HepG2 (cell line): ENCODE measurements at regions not wholly inside any gene's neighbourhood (a gene's known extent, or its start where the extent isn't known, plus 50 kb on each side); places are given as distances from the start of the nearest gene placed in this dataset.

Experiments used
- ATAC-seq: fragments of 200-7000 bp; cut with Tn5 transposase; 3 replicates; pipeline ENCODE4 v1.9.1; 2020; ENCODE audit warnings: mild to moderate bottlenecking, moderate library complexity
- BruUV-seq: library from RNA; stranded (reverse); fragments of 400-500 nt; replicated peaks from 2 replicates; lab custom pipeline; 2021; lab: Mats Ljungman, UMichigan
- CTCF ChIA-PET: fragments of 300-600 bp; formaldehyde crosslinking; extraction: SDS; loops from one replicate; lab custom pipeline; 2021; ENCODE audit warnings: low total read pairs, inconsistent platforms, low intra/inter-chr PET ratio; lab: Yijun Ruan, JAX
- POLR2A ChIA-PET: fragments of 350-600 bp; sonication (Branson Sonifier 250); formaldehyde crosslinking; loops from one replicate; lab custom pipeline; 2020; ENCODE audit warnings: antibody characterized with exemption, inconsistent platforms; lab: Yijun Ruan, JAX
- DNase-seq: peaks from one replicate; pipeline ENCODE4 v3.0.0-alpha.2; 2015; ENCODE audit warnings: low spot score
- FAIRE-seq: peaks from 3 replicates; lab custom pipeline; 2011; peaks lifted over from hg19 to GRCh38; lab: Jason Lieb, UNC
- H2AFZ ChIP-seq: one replicate; pipeline ENCODE4 v1.6.1; 2011; ENCODE audit warnings: low read length, inconsistent platforms
- H3K27ac ChIP-seq: fragments of 300-600 bp; 3 replicates; pipeline ENCODE4 v1.8.0; 2011; ENCODE audit warnings: mixed run types, mild to moderate bottlenecking, mixed read lengths, low read length, inconsistent platforms; ENCODE audit not compliant: insufficient read depth; ENCODE audit errors: extremely low read length
- H3K27me3 ChIP-seq, 2 experiments: fragments of 200-600 bp in 1 of 2; 2 replicates in 1 of 2; 3 replicates in 1 of 2; pipeline versions ENCODE4 v1.6.0 to v1.8.0; 2011; ENCODE audit warnings: low read length in 2 of 2, mild to moderate bottlenecking in 2 of 2, moderate library complexity in 2 of 2, inconsistent platforms in 1 of 2; ENCODE audit not compliant: insufficient read depth in 2 of 2, control insufficient read depth in 1 of 2
- H3K36me3 ChIP-seq, 2 experiments: fragments of 200-600 bp in 1 of 2; replicated peaks in 1 of 2; 2 replicates in 1 of 2; 3 replicates in 1 of 2; pipeline versions ENCODE4 v1.5.1 to v1.8.0; 2011; ENCODE audit warnings: low read length in 2 of 2, inconsistent platforms in 1 of 2; ENCODE audit not compliant: insufficient read depth in 2 of 2, control insufficient read depth in 1 of 2
- H3K4me1 ChIP-seq: 2 replicates; pipeline ENCODE4 v1.5.1; 2012; ENCODE audit warnings: low read length, inconsistent platforms; ENCODE audit not compliant: insufficient read depth
- H3K4me2 ChIP-seq: 2 replicates; pipeline ENCODE4 v1.6.0; 2011; ENCODE audit warnings: low read depth, low read length, inconsistent platforms
- H3K4me3 ChIP-seq, 3 experiments: fragments of 200-600 bp in 1 of 3; sonication (generic), shearing (Covaris generic) in 1 of 3; replicated peaks in 1 of 3; 2 replicates each; pipeline ENCODE4 v1.5.1; 2011 to 2016; ENCODE audit warnings: low read length in 3 of 3, inconsistent platforms in 2 of 3, low read depth in 2 of 3, mild to moderate bottlenecking in 2 of 3, control low read depth in 1 of 3, mixed read lengths in 1 of 3; ENCODE audit not compliant: insufficient read depth in 1 of 3
- H3K79me2 ChIP-seq: one replicate; pipeline ENCODE4 v1.6.1; 2011; ENCODE audit warnings: low read length, inconsistent platforms; ENCODE audit not compliant: insufficient read depth
- H3K9ac ChIP-seq: 2 replicates; pipeline ENCODE4 v1.6.0; 2011; ENCODE audit warnings: mild to moderate bottlenecking, low read depth, low read length, inconsistent platforms; ENCODE audit not compliant: insufficient read depth
- H3K9me3 ChIP-seq: 2 replicates; pipeline ENCODE4 v1.5.1; 2012; ENCODE audit warnings: mild to moderate bottlenecking, low read length
- H4K20me1 ChIP-seq: 2 replicates; pipeline ENCODE4 v1.6.0; 2011; ENCODE audit warnings: inconsistent platforms, mild to moderate bottlenecking, low read length, moderate library complexity; ENCODE audit not compliant: insufficient read depth
- CENPBD1 ChIP-seq: sonication (generic); formaldehyde crosslinking; IDR thresholded peaks from 2 replicates; pipeline ENCODE4 v1.8.0; 2022; ENCODE audit warnings: missing genetic modification reagents, low read depth, mild to moderate bottlenecking, borderline replicate concordance
- ESRRA ChIP-seq: sonication (generic); formaldehyde crosslinking; IDR thresholded peaks from 2 replicates; pipeline ENCODE4 v1.5.1; 2020; ENCODE audit warnings: mild to moderate bottlenecking, low read depth, missing genetic modification reagents
- MAFF ChIP-seq: IDR thresholded peaks from 2 replicates; pipeline ENCODE4 v1.6.1; 2011; ENCODE audit warnings: low read depth, low read length, improper control_type of control experiment
- MAFK ChIP-seq, 2 experiments: IDR thresholded peaks in 1 of 2; conservative IDR thresholded peaks in 1 of 2; 2 replicates each; pipeline ENCODE4 v1.6.1; 2011; ENCODE audit warnings: improper control_type of control experiment in 2 of 2, low read length in 2 of 2
- PHF20 ChIP-seq: sonication (generic); formaldehyde crosslinking; IDR thresholded peaks from 2 replicates; pipeline ENCODE4 v1.5.0; 2020; ENCODE audit warnings: mild to moderate bottlenecking, missing genetic modification reagents
- RFX5 ChIP-seq: IDR thresholded peaks from 2 replicates; pipeline ENCODE4 v1.6.1; 2011; ENCODE audit warnings: low read depth, low read length, improper control_type of control experiment
- TRAFD1 ChIP-seq: sonication (generic); formaldehyde crosslinking; IDR thresholded peaks from 2 replicates; pipeline ENCODE4 v1.5.1; 2020; ENCODE audit warnings: missing genetic modification reagents, mild to moderate bottlenecking, borderline replicate concordance
- ZBTB25 ChIP-seq: IDR thresholded peaks from 2 replicates; pipeline ENCODE4 v1.6.1; 2018; ENCODE audit warnings: missing genetic modification reagents
- ZBTB43 ChIP-seq: sonication (generic); formaldehyde crosslinking; conservative IDR thresholded peaks from 2 replicates; pipeline ENCODE4 v1.4.0; 2020; ENCODE audit warnings: missing genetic modification reagents
- ZFP37 ChIP-seq: sonication (generic); formaldehyde crosslinking; IDR thresholded peaks from 2 replicates; pipeline ENCODE4 v1.4.0; 2020; ENCODE audit warnings: missing genetic modification reagents, borderline replicate concordance
- ZNF558 ChIP-seq: sonication (generic); formaldehyde crosslinking; IDR thresholded peaks from 2 replicates; pipeline ENCODE4 v1.9.0; 2022; ENCODE audit warnings: mild to moderate bottlenecking, missing genetic modification reagents, borderline replicate concordance
- ZNF574 ChIP-seq: sonication (generic); formaldehyde crosslinking; IDR thresholded peaks from 2 replicates; pipeline ENCODE4 v1.4.0; 2020; ENCODE audit warnings: missing genetic modification reagents
- WGBS: methylation state at CpG from one replicate; pipeline ENCODE4 v1.1.6; 2017; ENCODE audit warnings: low lambda C conversion rate; 5-methylcytosine and 5-hydroxymethylcytosine counted together
- in situ Hi-C: cut with HindIII; loops from 2 replicates; pipeline ENCODE4 v1.10.0; 2017; ENCODE audit warnings: low pct_unique_long_range_greater_than_20kb; ENCODE audit not compliant: extremely low pct_ligation_motif_present
- intact Hi-C: fragments of 100-400 bp; cut with micrococcal nuclease; formaldehyde crosslinking; loops from one replicate; pipeline ENCODE4 v1.10.0; 2022; ENCODE audit not compliant: unreplicated experiment

- H3K4me3 ChIP-seq, result no peak overlapping the region
- no peak for DNase-seq
- 27% methylated on average over 2 of the region's 2 CpGs for WGBS
- no peaks in the 10 kb centered on the region for H3K27me3 ChIP-seq
- H3K27ac ChIP-seq, result no peak overlapping the region
- no peak overlapping the region for H2AFZ ChIP-seq
- CTCF ChIA-PET, result no interaction called here
- H3K79me2 ChIP-seq, result no peaks in the 10 kb centered on the region
- peaks cover 73% of the 10 kb centered on the region for H3K9me3 ChIP-seq
- H3K36me3 ChIP-seq, result no peaks in the 10 kb centered on the region
- H3K4me1 ChIP-seq, result no peaks in the 10 kb centered on the region
- no peak for TF ChIP-seq RFX5
- peak; percentile 58 to 77 for TF ChIP-seq MAFK (conservative IDR thresholded peaks at IDR 0.05 in 1 of 2, IDR thresholded peaks at IDR 0.05 in 1 of 2; ENCODE audit: low read length in 2 of 2)
- TF ChIP-seq MAFF, result peak; percentile 81
- H3K4me2 ChIP-seq, result no peak overlapping the region
- in situ Hi-C loops, result no loop called here
- POLR2A ChIA-PET, result no interaction called here
- BruUV-seq, result no TSS peak
- no peak for FAIRE-seq
- H4K20me1 ChIP-seq, result no peaks in the 10 kb centered on the region
- H3K9ac ChIP-seq, result no peak overlapping the region
- no peak for ATAC-seq
- intact Hi-C loops, result no loop called here
These were observed 566.7 kb downstream of the ADGRL2 start for GRCh38 chr1:82367456-82367855.

- peaks cover 75% of the 10 kb centered on the region for H3K9me3 ChIP-seq
- H2AFZ ChIP-seq, result no peak overlapping the region
- no peak overlapping the region for H3K4me3 ChIP-seq
- WGBS, result 0% methylated on average over 2 of the region's 2 CpGs
- no peak overlapping the region for H3K4me2 ChIP-seq
- FAIRE-seq (no peak), ATAC-seq (no peak), DNase-seq (no peak)
- no peaks in the 10 kb centered on the region for H4K20me1 ChIP-seq
- no TSS peak for BruUV-seq
- no peaks in the 10 kb centered on the region for H3K79me2 ChIP-seq
- no peak overlapping the region for H3K9ac ChIP-seq
- CTCF ChIA-PET, result no interaction called here
- no peaks in the 10 kb centered on the region for H3K36me3 ChIP-seq
- H3K27me3 ChIP-seq, result no peaks in the 10 kb centered on the region
- intact Hi-C loops, result no loop called here
- POLR2A ChIA-PET, result no interaction called here
- in situ Hi-C loops, result no loop called here
- H3K4me1 ChIP-seq, result no peaks in the 10 kb centered on the region
- H3K27ac ChIP-seq, result no peak overlapping the region
- TF ChIP-seq ZNF558 (CRISPR knock-in tag) (no peak), ESRRA (CRISPR knock-in tag) (no peak), CENPBD1 (CRISPR knock-in tag) (no peak), ZBTB43 (CRISPR knock-in tag) (no peak), ZNF574 (CRISPR knock-in tag) (no peak), PHF20 (CRISPR knock-in tag) (no peak), ZFP37 (CRISPR knock-in tag) (no peak), TRAFD1 (CRISPR knock-in tag) (no peak), ZBTB25 (no peak)
These were observed 566.0 kb downstream of the ADGRL2 start for GRCh38 chr1:82366689-82367088.
